A549 (cell line): ENCODE measurements at regions not wholly inside any gene's neighbourhood (a gene's known extent, or its start where the extent isn't known, plus 50 kb on each side); places are given as distances from the start of the nearest gene placed in this dataset.
"Not testable (repeated sequence)": the region's sequence is repeated elsewhere in the genome, so short reads cannot be mapped to it uniquely, and the experiment has no call there.

Experiments
- ATAC-seq, 2 experiments: fragments of 200-7000 bp in 1 of 2; fragments of >200 bp in 1 of 2; cut with Nextera tagmentation in 1 of 2; cut with Tn5 transposase in 1 of 2; 3 replicates each; pipeline versions ENCODE4 v1.8.0 to v1.9.1; 2018 to 2020; ENCODE audit warnings: mild to moderate bottlenecking in 1 of 2, moderate library complexity in 1 of 2
- CTCF ChIA-PET: fragments of 300-600 bp; sonication (Branson Sonifier 250); formaldehyde crosslinking; extraction: SDS; loops from one replicate; lab custom pipeline; 2021; ENCODE audit warnings: antibody characterized with exemption, inconsistent platforms; lab: Yijun Ruan, JAX
- POLR2A ChIA-PET: fragments of 350-600 bp; formaldehyde crosslinking; extraction: SDS; loops from one replicate; lab custom pipeline; 2021; ENCODE audit warnings: antibody characterized with exemption, inconsistent platforms; lab: Yijun Ruan, JAX
- DNase-seq, 2 experiments: peaks; one replicate each; pipeline versions ENCODE4 v3.0.0 to v3.0.0-alpha.2; 2011 to 2016; ENCODE audit warnings: low read depth in 1 of 2, low spot score in 1 of 2
- FAIRE-seq: peaks from 2 replicates; lab custom pipeline; 2011; peaks lifted over from hg19 to GRCh38; lab: Jason Lieb, UNC
- H3K27ac ChIP-seq, 2 experiments: fragments of >200 bp; sonication (Bioruptor Twin); formaldehyde crosslinking; 3 replicates each; pipeline ENCODE4 v1.5.1; 2016 to 2017
- H3K4me1 ChIP-seq: fragments of >200 bp; sonication (Bioruptor Twin); formaldehyde crosslinking; 3 replicates; pipeline ENCODE4 v1.6.1; 2016
- H3K4me2 ChIP-seq: fragments of >200 bp; sonication (Bioruptor Twin); formaldehyde crosslinking; 3 replicates; pipeline ENCODE4 v1.6.1; 2016
- H3K4me3 ChIP-seq: fragments of >200 bp; sonication (Bioruptor Twin); formaldehyde crosslinking; 3 replicates; pipeline ENCODE4 v1.5.1; 2016
- H3K9me3 ChIP-seq: fragments of >200 bp; sonication (Bioruptor Twin); formaldehyde crosslinking; 3 replicates; pipeline ENCODE4 v1.6.1; 2016
- BHLHE40 ChIP-seq: IDR thresholded peaks from 2 replicates; pipeline ENCODE4 v1.6.1; 2012; ENCODE audit warnings: low read depth, low read length, inconsistent platforms
- CEBPB ChIP-seq, 2 experiments: fragments of >200 bp in 1 of 2; sonication (Bioruptor Twin) in 1 of 2; formaldehyde crosslinking in 1 of 2; IDR thresholded peaks; 2 replicates each; pipeline ENCODE4 v1.6.1; 2012 to 2016
- EHMT2 ChIP-seq: fragments of 200-600 bp; sonication (generic); IDR thresholded peaks from 2 replicates; pipeline ENCODE4 v1.6.1; 2016; ENCODE audit warnings: antibody characterized with exemption, low read depth, mild to moderate bottlenecking, moderate library complexity
- ESRRA ChIP-seq: fragments of 150-350 bp; IDR thresholded peaks from 2 replicates; pipeline ENCODE4 v1.6.1; 2014; ENCODE audit warnings: mild to moderate bottlenecking, low read length, borderline replicate concordance
- FOSB ChIP-seq: fragments of 250-450 bp; sonication (Bioruptor Pico); IDR thresholded peaks from 2 replicates; pipeline ENCODE4 v1.5.0; 2020; ENCODE audit warnings: mild to moderate bottlenecking, moderate library complexity
- FOXS1 ChIP-seq: fragments of 250-450 bp; sonication (Bioruptor Pico); IDR thresholded peaks from 2 replicates; pipeline ENCODE4 v1.5.0; 2020; ENCODE audit warnings: mild to moderate bottlenecking, moderate library complexity
- HEYL ChIP-seq: fragments of 250-450 bp; sonication (Bioruptor Pico); IDR thresholded peaks from 2 replicates; pipeline ENCODE4 v1.8.0; 2021; ENCODE audit warnings: mild to moderate bottlenecking, moderate library complexity
- HOXA7 ChIP-seq: fragments of 250-450 bp; sonication (Bioruptor Pico); IDR thresholded peaks from 2 replicates; pipeline ENCODE4 v1.5.0; 2020; ENCODE audit warnings: mild to moderate bottlenecking, moderate library complexity
- KDM1A ChIP-seq: fragments of 200-600 bp; sonication (generic); IDR thresholded peaks from 2 replicates; pipeline ENCODE4 v1.6.1; 2016; ENCODE audit warnings: low read depth, mild to moderate bottlenecking
- KDM5A ChIP-seq: fragments of 200-600 bp; sonication (generic); IDR thresholded peaks from 2 replicates; pipeline ENCODE4 v1.6.1; 2016; ENCODE audit warnings: antibody characterized with exemption, mild to moderate bottlenecking
- MAFK ChIP-seq: fragments of 450-650 bp; IDR thresholded peaks from 2 replicates; pipeline ENCODE4 v1.6.1; 2014; ENCODE audit not compliant: partially characterized antibody
- PHF8 ChIP-seq: fragments of 200-600 bp; sonication (generic); IDR thresholded peaks from 2 replicates; pipeline ENCODE4 v1.6.1; 2016; ENCODE audit warnings: low read depth, mild to moderate bottlenecking, antibody characterized with exemption, moderate library complexity, borderline replicate concordance
- POLR2A ChIP-seq: IDR thresholded peaks from 2 replicates; pipeline ENCODE4 v1.6.1; 2012; ENCODE audit warnings: mild to moderate bottlenecking, low read length
- SREBF2 ChIP-seq: fragments of 450-650 bp; IDR thresholded peaks from 2 replicates; pipeline ENCODE4 v1.6.1; 2014; ENCODE audit warnings: mild to moderate bottlenecking, moderate library complexity
- ZNF302 ChIP-seq: fragments of 250-450 bp; sonication (Bioruptor Pico); IDR thresholded peaks from 2 replicates; pipeline ENCODE4 v1.9.0; 2021; ENCODE audit warnings: inconsistent platforms, mild to moderate bottlenecking, moderate library complexity
- ZSCAN20 ChIP-seq: fragments of 250-450 bp; sonication (Bioruptor Pico); IDR thresholded peaks from 2 replicates; pipeline ENCODE4 v1.8.0; 2022; ENCODE audit warnings: mild to moderate bottlenecking, moderate library complexity
- WGBS: methylation state at CpG from one replicate; pipeline ENCODE4 v1.1.6; 2017; ENCODE audit errors: missing lambda C conversion rate; 5-methylcytosine and 5-hydroxymethylcytosine counted together
- TF ChIP-seq, protein P1 (sequence below): fragments of 150-350 bp; IDR thresholded peaks from 2 replicates; pipeline ENCODE4 v1.6.1; 2014; ENCODE audit warnings: low read depth, mild to moderate bottlenecking, low read length
- TF ChIP-seq, protein P2 (sequence below): fragments of >200 bp; sonication (Bioruptor Twin); formaldehyde crosslinking; IDR thresholded peaks from 2 replicates; pipeline ENCODE4 v1.6.1; 2016
- TF ChIP-seq, protein P3 (sequence below): fragments of >200 bp; sonication (Bioruptor Twin); formaldehyde crosslinking; IDR thresholded peaks from 3 replicates; pipeline ENCODE4 v1.6.1; 2016

DNA sequence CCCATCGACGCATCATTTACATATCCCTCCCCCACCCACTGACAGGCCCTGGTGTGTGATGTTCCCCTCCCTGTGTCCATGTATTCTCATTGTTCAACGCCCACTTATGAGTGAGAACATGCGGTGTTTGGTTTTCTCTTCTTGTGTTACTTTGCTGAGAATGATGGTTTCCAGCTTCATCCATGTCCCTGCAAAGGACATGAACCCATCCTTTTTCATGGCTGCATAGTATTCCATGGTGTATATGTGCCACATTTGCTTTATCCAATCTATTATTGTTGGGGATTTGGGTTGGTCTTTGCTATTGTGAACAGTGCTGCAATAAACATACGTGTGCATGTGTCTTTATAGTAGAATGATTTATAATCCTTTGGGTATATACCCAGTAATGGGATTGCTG lies 243.3 kb downstream of the TTC6 start:
- H3K4me1 ChIP-seq, DNase-seq, ATAC-seq, POLR2A ChIA-PET, H3K27ac ChIP-seq, H3K9me3 ChIP-seq, FAIRE-seq, CTCF ChIA-PET, H3K4me2 ChIP-seq, H3K4me3 ChIP-seq: not testable (repeated sequence)
- WGBS, result 26% methylated on average over 5 of the region's 5 CpGs

DNA sequence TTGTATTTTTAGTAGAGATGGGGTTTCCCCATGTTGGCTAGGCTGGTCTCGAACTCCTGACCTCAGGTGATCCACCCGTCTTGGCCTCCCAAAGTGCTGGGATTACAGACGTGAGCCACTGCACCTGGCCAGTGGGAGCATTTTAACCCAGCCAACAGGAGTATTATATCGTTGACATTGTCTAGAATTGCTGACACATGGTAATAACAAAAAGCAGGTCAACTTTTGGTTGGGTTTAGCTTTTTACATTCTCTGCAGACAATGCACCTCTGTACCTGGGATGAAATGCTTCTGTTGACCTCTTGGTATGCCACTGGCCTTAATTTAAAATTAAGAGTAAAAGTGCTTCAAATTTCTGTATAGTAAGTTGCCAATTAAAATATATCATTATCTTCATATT lies 245.6 kb downstream of the TTC6 start:
- H3K4me1 ChIP-seq, H3K9me3 ChIP-seq, ATAC-seq, H3K27ac ChIP-seq, H3K4me3 ChIP-seq, DNase-seq, H3K4me2 ChIP-seq, FAIRE-seq, POLR2A ChIA-PET: not testable (repeated sequence)
- WGBS, result 35% methylated on average over 4 of the region's 4 CpGs
- CTCF ChIA-PET, result interaction anchor here (1.3 kb wide), 1 partner anchor 128 kb away, joined by 3 read pairs; no protein-coding TSS in a partner anchor
- peak; percentile 73 for TF ChIP-seq MAFK

DNA sequence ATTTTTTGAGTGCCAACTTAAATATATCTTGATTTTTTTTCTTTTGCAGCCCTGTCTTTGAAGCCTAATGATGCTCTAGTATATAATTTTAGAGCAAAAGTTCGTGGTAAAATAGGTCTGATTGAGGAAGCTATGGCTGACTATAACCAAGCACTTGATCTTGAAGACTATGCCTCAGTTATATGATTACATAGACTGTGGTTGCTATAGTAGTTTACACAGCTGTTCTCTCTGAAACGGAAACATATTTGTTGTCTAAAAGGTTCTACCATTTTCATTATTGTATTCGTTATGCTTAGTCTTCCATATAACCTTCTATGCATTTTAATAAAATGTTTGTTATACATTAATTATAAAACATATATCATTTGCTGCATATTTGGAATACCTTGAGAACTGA lies 246.7 kb downstream of the TTC6 start:
- TF ChIP-seq EHMT2 (no peak), KDM1A (no peak), BHLHE40 (no peak), ZSCAN20 (CRISPR knock-in tag) (no peak), POLR2A (no peak), FOXS1 (no peak), ESRRA (no peak), ZNF302 (CRISPR knock-in tag) (no peak), HEYL (no peak), KDM5A (no peak), HOXA7 (CRISPR knock-in tag) (no peak)
- TF ChIP-seq, protein P1, sequence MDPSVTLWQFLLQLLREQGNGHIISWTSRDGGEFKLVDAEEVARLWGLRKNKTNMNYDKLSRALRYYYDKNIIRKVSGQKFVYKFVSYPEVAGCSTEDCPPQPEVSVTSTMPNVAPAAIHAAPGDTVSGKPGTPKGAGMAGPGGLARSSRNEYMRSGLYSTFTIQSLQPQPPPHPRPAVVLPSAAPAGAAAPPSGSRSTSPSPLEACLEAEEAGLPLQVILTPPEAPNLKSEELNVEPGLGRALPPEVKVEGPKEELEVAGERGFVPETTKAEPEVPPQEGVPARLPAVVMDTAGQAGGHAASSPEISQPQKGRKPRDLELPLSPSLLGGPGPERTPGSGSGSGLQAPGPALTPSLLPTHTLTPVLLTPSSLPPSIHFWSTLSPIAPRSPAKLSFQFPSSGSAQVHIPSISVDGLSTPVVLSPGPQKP, result no peak
- TF ChIP-seq, protein P2, sequence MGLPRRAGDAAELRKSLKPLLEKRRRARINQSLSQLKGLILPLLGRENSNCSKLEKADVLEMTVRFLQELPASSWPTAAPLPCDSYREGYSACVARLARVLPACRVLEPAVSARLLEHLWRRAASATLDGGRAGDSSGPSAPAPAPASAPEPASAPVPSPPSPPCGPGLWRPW, result no peak
- TF ChIP-seq, protein P3, sequence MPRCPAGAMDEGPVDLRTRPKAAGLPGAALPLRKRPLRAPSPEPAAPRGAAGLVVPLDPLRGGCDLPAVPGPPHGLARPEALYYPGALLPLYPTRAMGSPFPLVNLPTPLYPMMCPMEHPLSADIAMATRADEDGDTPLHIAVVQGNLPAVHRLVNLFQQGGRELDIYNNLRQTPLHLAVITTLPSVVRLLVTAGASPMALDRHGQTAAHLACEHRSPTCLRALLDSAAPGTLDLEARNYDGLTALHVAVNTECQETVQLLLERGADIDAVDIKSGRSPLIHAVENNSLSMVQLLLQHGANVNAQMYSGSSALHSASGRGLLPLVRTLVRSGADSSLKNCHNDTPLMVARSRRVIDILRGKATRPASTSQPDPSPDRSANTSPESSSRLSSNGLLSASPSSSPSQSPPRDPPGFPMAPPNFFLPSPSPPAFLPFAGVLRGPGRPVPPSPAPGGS, result no peak
- Histone ChIP-seq H3K27ac (no peak overlapping the region), H3K4me3 (no peak overlapping the region), H3K9me3 (no peaks in the 10 kb centered on the region), H3K4me1 (no peaks in the 10 kb centered on the region), H3K4me2 (no peak overlapping the region)
- POLR2A ChIA-PET, result no interaction called here
- ATAC-seq (no peak), DNase-seq (no peak), FAIRE-seq (no peak)
- 42% methylated on average over 3 of the region's 3 CpGs for WGBS
- CTCF ChIA-PET, result interaction anchor here (1.3 kb wide), 1 partner anchor 127 kb away, joined by 3 read pairs; no protein-coding TSS in a partner anchor

DNA sequence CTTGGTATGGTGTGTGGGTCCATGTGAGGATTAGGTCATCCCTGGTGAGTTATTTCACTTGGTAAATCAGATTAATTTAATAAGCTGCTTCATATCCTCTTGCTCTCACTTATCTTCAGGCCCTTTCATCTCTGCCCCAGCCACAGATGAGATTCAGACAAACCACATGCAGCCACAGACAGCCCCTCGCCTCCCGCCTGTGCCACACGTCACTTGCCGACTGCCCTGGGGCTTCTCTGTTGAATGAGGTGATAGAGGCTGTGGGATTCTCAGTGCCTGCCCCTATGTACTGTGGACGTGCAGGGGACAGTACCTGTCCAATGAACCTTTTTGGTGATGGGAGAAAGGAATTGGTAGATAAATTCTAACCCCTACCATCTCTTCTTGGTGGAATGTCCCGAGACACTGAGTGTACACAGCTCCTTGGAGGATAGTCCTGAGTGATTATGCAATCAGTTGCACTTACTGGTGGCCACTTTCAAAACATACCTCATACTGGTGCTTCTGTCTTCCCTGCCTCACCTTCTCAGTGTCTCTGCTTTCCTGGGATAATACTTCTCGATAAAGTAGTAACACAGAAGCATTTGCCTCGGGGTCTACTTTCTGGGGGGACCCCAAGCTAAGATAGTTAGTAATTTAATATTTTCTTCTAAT lies 248.7 kb downstream of the TTC6 start:
- POLR2A ChIA-PET, result no interaction called here
- CTCF ChIA-PET, result interaction anchor here (1.3 kb wide), 1 partner anchor 30 kb away, joined by 4 read pairs; no protein-coding TSS in a partner anchor
- no peaks in the 10 kb centered on the region for H3K9me3 ChIP-seq
- no peaks in the 10 kb centered on the region for H3K4me1 ChIP-seq
- FAIRE-seq, result no peak
- H3K4me2 ChIP-seq, result no peak overlapping the region
- DNase-seq, result no peak
- no peak overlapping the region for H3K4me3 ChIP-seq
- no peak overlapping the region for H3K27ac ChIP-seq
- WGBS, result 43% methylated on average over 8 of the region's 8 CpGs
- TF ChIP-seq PHF8, result no peak
- peak; percentile 9 to 34; a peak in 1 of 4 replicates for TF ChIP-seq CEBPB (IDR thresholded peaks at IDR 0.05)
- TF ChIP-seq SREBF2, result no peak
- no peak for TF ChIP-seq FOSB (CRISPR knock-in tag)
- peak in 1 of 2 experiments; percentile 34; a peak in 1 of 6 replicates for ATAC-seq
